Naive B cell (primary cell): ENCODE measurements at regions not wholly inside any gene's neighbourhood (a gene's known extent, or its start where the extent isn't known, plus 50 kb on each side); places are given as distances from the start of the nearest gene placed in this dataset.

ENCODE experiments used
- ATAC-seq, 2 donors: fragments of 150-1000 bp; cut with Tn5 transposase; 2 replicates each; pipeline ENCODE4 v1.10.0; 2021; ENCODE audit warnings: low read depth in 2 of 2, mild to moderate bottlenecking in 2 of 2, moderate library complexity in 2 of 2
- DNase-seq: peaks from one replicate; pipeline ENCODE4 v3.0.0; 2022
- H3K27ac Mint-ChIP-seq, 6 donors: one replicate each; pipeline ENCODE4 v1.8.0; 2020 to 2022; ENCODE audit warnings: mild to moderate bottlenecking in 6 of 6, mixed read lengths in 6 of 6, moderate library complexity in 5 of 6, inconsistent platforms in 2 of 6
- H3K27me3 Mint-ChIP-seq, 3 donors: one replicate each; pipeline ENCODE4 v1.8.0; 2021 to 2022; ENCODE audit warnings: mixed read lengths in 3 of 3, mild to moderate bottlenecking in 1 of 3
- H3K36me3 Mint-ChIP-seq, 2 donors: one replicate each; pipeline ENCODE4 v1.8.0; 2020 to 2022; ENCODE audit warnings: mixed read lengths in 2 of 2, inconsistent platforms in 1 of 2, mild to moderate bottlenecking in 1 of 2
- H3K4me1 Mint-ChIP-seq, 3 donors: one replicate each; pipeline ENCODE4 v1.8.0; 2020 to 2022; ENCODE audit warnings: mixed read lengths in 3 of 3, inconsistent platforms in 1 of 3, mild to moderate bottlenecking in 1 of 3, moderate library complexity in 1 of 3
- H3K4me3 Mint-ChIP-seq, 8 donors: one replicate each; pipeline ENCODE4 v1.8.0; 2020 to 2022; ENCODE audit warnings: mild to moderate bottlenecking in 8 of 8, mixed read lengths in 8 of 8, moderate library complexity in 8 of 8, inconsistent platforms in 2 of 8
- H3K9me3 Mint-ChIP-seq, 7 donors: one replicate each; pipeline ENCODE4 v1.8.0; 2020 to 2022; ENCODE audit warnings: mixed read lengths in 7 of 7, mild to moderate bottlenecking in 5 of 7, inconsistent platforms in 2 of 7, moderate library complexity in 1 of 7

- Mint-ChIP-seq H3K36me3 (no peaks in the 10 kb centered on the region), H3K4me3 (no peak overlapping the region), H3K27ac (no peak overlapping the region), H3K4me1 (no peaks in the 10 kb centered on the region), H3K27me3 (no peaks in the 10 kb centered on the region), H3K9me3 (peaks cover 0 to 2% (median 0%) of the 10 kb centered on the region in 7 donors)
- no peak for ATAC-seq
- DNase-seq = no peak
These were observed 92.8 kb upstream of the PPP2R2B start for GRCh38 chr5:146971401-146971800.

GRCh38 chr5:146986469-146986868, 107.9 kb upstream of the PPP2R2B start:
- Mint-ChIP-seq H3K27ac (no peak overlapping the region), H3K27me3 (peaks cover 0 to 8% (median 8%) of the 10 kb centered on the region in 3 donors), H3K4me3 (no peak overlapping the region), H3K9me3 (peaks cover 11 to 57% (median 26%) of the 10 kb centered on the region in 7 donors), H3K4me1 (no peaks in the 10 kb centered on the region), H3K36me3 (peaks cover 0 to 8% of the 10 kb centered on the region in 2 donors)
- DNase-seq = no peak
- no peak for ATAC-seq

GRCh38 chr5:146993876-146994530, 115.4 kb upstream of the PPP2R2B start:
- ATAC-seq (no peak), DNase-seq (no peak)
- Mint-ChIP-seq H3K9me3 (peaks cover 7 to 27% (median 11%) of the 10 kb centered on the region in 7 donors), H3K4me1 (no peaks in the 10 kb centered on the region), H3K27ac (no peak overlapping the region), H3K36me3 (no peaks in the 10 kb centered on the region), H3K27me3 (no peaks in the 10 kb centered on the region), H3K4me3 (no peak overlapping the region)

GRCh38 chr5:146995878-146996277, 117.3 kb upstream of the PPP2R2B start:
- Mint-ChIP-seq H3K4me3 (no peak overlapping the region), H3K27ac (no peak overlapping the region), H3K9me3 (peaks cover 0 to 8% (median 4%) of the 10 kb centered on the region in 7 donors), H3K4me1 (no peaks in the 10 kb centered on the region), H3K27me3 (no peaks in the 10 kb centered on the region), H3K36me3 (no peaks in the 10 kb centered on the region)
- ATAC-seq = no peak
- DNase-seq = no peak

- no peak for DNase-seq
- H3K9me3 Mint-ChIP-seq = peaks cover 0 to 6% (median 3%) of the 10 kb centered on the region in 7 donors
These were observed 136.8 kb upstream of the PPP2R2B start for GRCh38 chr5:147015405-147015804.

GRCh38 chr5:147017191-147017590, 138.6 kb upstream of the PPP2R2B start:
- no peak for ATAC-seq
- H3K9me3 Mint-ChIP-seq = peaks cover 0 to 6% (median 0%) of the 10 kb centered on the region in 7 donors
- no peaks in the 10 kb centered on the region for H3K4me1 Mint-ChIP-seq
- H3K36me3 Mint-ChIP-seq = no peaks in the 10 kb centered on the region
- no peak for DNase-seq
- H3K27ac Mint-ChIP-seq = no peak overlapping the region
- H3K27me3 Mint-ChIP-seq = no peaks in the 10 kb centered on the region
- no peak overlapping the region for H3K4me3 Mint-ChIP-seq

More at GRCh38 chr5:147015405-147015804, 136.8 kb upstream of the PPP2R2B start:
- no peak overlapping the region for H3K4me3 Mint-ChIP-seq
- H3K36me3 Mint-ChIP-seq = no peaks in the 10 kb centered on the region
- no peaks in the 10 kb centered on the region for H3K27me3 Mint-ChIP-seq
- no peak overlapping the region for H3K27ac Mint-ChIP-seq
- ATAC-seq = no peak
- no peaks in the 10 kb centered on the region for H3K4me1 Mint-ChIP-seq

GRCh38 chr5:147017621-147018020, 139.1 kb upstream of the PPP2R2B start:
- Mint-ChIP-seq H3K4me1 (no peaks in the 10 kb centered on the region), H3K9me3 (peaks cover 0 to 6% (median 0%) of the 10 kb centered on the region in 7 donors), H3K27me3 (no peaks in the 10 kb centered on the region), H3K4me3 (no peak overlapping the region), H3K36me3 (no peaks in the 10 kb centered on the region), H3K27ac (no peak overlapping the region)
- ATAC-seq = no peak
- no peak for DNase-seq

GRCh38 chr5:147018812-147019211, 140.3 kb upstream of the PPP2R2B start:
- no peaks in the 10 kb centered on the region for H3K36me3 Mint-ChIP-seq
- no peaks in the 10 kb centered on the region for H3K4me1 Mint-ChIP-seq
- no peak for ATAC-seq
- H3K27ac Mint-ChIP-seq = no peak overlapping the region
- no peaks in the 10 kb centered on the region for H3K27me3 Mint-ChIP-seq
- H3K4me3 Mint-ChIP-seq = no peak overlapping the region
- peaks cover 0 to 6% (median 0%) of the 10 kb centered on the region in 7 donors for H3K9me3 Mint-ChIP-seq
- DNase-seq = no peak

- Mint-ChIP-seq H3K4me3 (no peak overlapping the region), H3K27me3 (no peaks in the 10 kb centered on the region), H3K27ac (no peak overlapping the region), H3K36me3 (no peaks in the 10 kb centered on the region), H3K9me3 (peaks cover 0 to 8% (median 4%) of the 10 kb centered on the region in 7 donors), H3K4me1 (no peaks in the 10 kb centered on the region)
- ATAC-seq (no peak), DNase-seq (no peak)
These were observed 158.2 kb upstream of the PPP2R2B start for GRCh38 chr5:147036691-147037245.

GRCh38 chr5:147037515-147038205, 159.1 kb upstream of the PPP2R2B start:
- Mint-ChIP-seq H3K4me1 (no peaks in the 10 kb centered on the region), H3K27me3 (no peaks in the 10 kb centered on the region), H3K27ac (no peak overlapping the region), H3K4me3 (no peak overlapping the region), H3K9me3 (peaks cover 0 to 9% (median 2%) of the 10 kb centered on the region in 7 donors), H3K36me3 (no peaks in the 10 kb centered on the region)
- ATAC-seq = no peak
- no peak for DNase-seq

GRCh38 chr5:147040856-147041255, 162.3 kb upstream of the PPP2R2B start:
- Mint-ChIP-seq H3K9me3 (peaks cover 0 to 5% (median 2%) of the 10 kb centered on the region in 7 donors), H3K4me3 (no peak overlapping the region), H3K27me3 (no peaks in the 10 kb centered on the region), H3K27ac (no peak overlapping the region), H3K36me3 (no peaks in the 10 kb centered on the region), H3K4me1 (no peaks in the 10 kb centered on the region)
- no peak for DNase-seq
- no peak for ATAC-seq

GRCh38 chr5:147044572-147045273, 166.2 kb upstream of the PPP2R2B start:
- ATAC-seq = no peak
- H3K36me3 Mint-ChIP-seq = no peaks in the 10 kb centered on the region

GRCh38 chr5:147045290-147045689, 166.7 kb upstream of the PPP2R2B start:
- Mint-ChIP-seq H3K4me1 (no peaks in the 10 kb centered on the region), H3K36me3 (no peaks in the 10 kb centered on the region), H3K4me3 (no peak overlapping the region), H3K27me3 (no peaks in the 10 kb centered on the region), H3K27ac (no peak overlapping the region), H3K9me3 (peaks cover 0 to 12% (median 0%) of the 10 kb centered on the region in 7 donors)
- ATAC-seq (no peak), DNase-seq (no peak)

More at GRCh38 chr5:147044572-147045273, 166.2 kb upstream of the PPP2R2B start:
- Mint-ChIP-seq H3K4me3 (no peak overlapping the region), H3K27ac (no peak overlapping the region), H3K27me3 (no peaks in the 10 kb centered on the region), H3K9me3 (peaks cover 0 to 12% (median 0%) of the 10 kb centered on the region in 7 donors), H3K4me1 (no peaks in the 10 kb centered on the region)
- no peak for DNase-seq
